ENCODE measurements at regions not wholly inside any gene's neighbourhood (a gene's known extent, or its start where the extent isn't known, plus 50 kb on each side); places are given as distances from the start of the nearest gene placed in this dataset.

- Histone ChIP-seq H4K20me1 (replicated peaks; ENCODE audit: insufficient read depth) (no peaks in the 10 kb centered on the region), H3K36me3 (ENCODE audit: insufficient read depth) (no peaks in the 10 kb centered on the region; the same call in 1 of the 2 replicates), H2AFZ (no peak overlapping the region), H3K9me2 (ENCODE audit: insufficient read depth) (no peaks in the 10 kb centered on the region), H3K4me3 (no peak overlapping the region), H3K4me1 (ENCODE audit: insufficient read depth) (no peaks in the 10 kb centered on the region), H3K4me2 (no peak overlapping the region), H3K79me2 (replicated peaks; ENCODE audit: insufficient read depth) (no peaks in the 10 kb centered on the region), H3F3A (replicated peaks; ENCODE audit: low read depth) (no peaks in the 10 kb centered on the region), H3K27me3 (ENCODE audit: insufficient read depth) (no peaks in the 10 kb centered on the region), H3K27ac (ENCODE audit: low read depth) (no peak overlapping the region)
- no peaks in the 10 kb centered on the region for H3K36me3 Mint-ChIP-seq (ENCODE audit: low read depth)
- no peak overlapping the region for H3K27ac Mint-ChIP-seq
- H3K27me3 Mint-ChIP-seq (ENCODE audit: insufficient read depth, low read depth, poor library complexity), result no peaks in the 10 kb centered on the region
- DNase-seq (ENCODE audit: low spot score) (no peak), ATAC-seq (no peak)
- TF ChIP-seq POLR2AphosphoS5 (IDR thresholded peaks at IDR 0.05; ENCODE audit: low read depth), result no peak
- TF ChIP-seq ZNF331 (CRISPR knock-in tag; IDR thresholded peaks at IDR 0.05; ENCODE audit: low read depth), result no peak
- TF ChIP-seq NANOG (IDR thresholded peaks at IDR 0.05; ENCODE audit: borderline replicate concordance), result no peak
- no peak for TF ChIP-seq JUNB (IDR thresholded peaks at IDR 0.05; ENCODE audit: unreplicated experiment)
- TF ChIP-seq ETS1 (IDR thresholded peaks at IDR 0.05), result no peak
- no peak for TF ChIP-seq EZH2phosphoT487 (IDR thresholded peaks at IDR 0.05; ENCODE audit: unreplicated experiment)
- no peak for TF ChIP-seq EZH2 (IDR thresholded peaks at IDR 0.05; ENCODE audit: low read depth, unreplicated experiment)
- no peak for TF ChIP-seq CREB1 (CRISPR knock-in tag; IDR thresholded peaks at IDR 0.05; ENCODE audit: low read depth)
- H3K9me3 Mint-ChIP-seq, result no peaks in the 10 kb centered on the region
- peaks cover 6% of the 10 kb centered on the region for H3K4me1 Mint-ChIP-seq
- H3K4me3 Mint-ChIP-seq, result no peak overlapping the region
Measured at GRCh38 chr16:7849841-7850240, 517.2 kb downstream of the RBFOX1 start.

GRCh38 chr16:7843261-7843660 lies 510.6 kb downstream of the RBFOX1 start:
- H3K4me1 Mint-ChIP-seq, result peaks cover 17% of the 10 kb centered on the region; the same call in 2 of the 3 replicates
- no peaks in the 10 kb centered on the region for H3K9me3 Mint-ChIP-seq
- H3K4me3 Mint-ChIP-seq, result no peak overlapping the region
- H3K27ac Mint-ChIP-seq, result no peak overlapping the region
- Histone ChIP-seq H3K4me1 (ENCODE audit: insufficient read depth) (peaks cover 6% of the 10 kb centered on the region; the same call in 1 of the 2 replicates), H3K27me3 (ENCODE audit: insufficient read depth) (no peaks in the 10 kb centered on the region), H3K27ac (ENCODE audit: low read depth) (no peak overlapping the region), H4K20me1 (replicated peaks; ENCODE audit: insufficient read depth) (no peaks in the 10 kb centered on the region), H2AFZ (no peak overlapping the region), H3F3A (replicated peaks; ENCODE audit: low read depth) (no peaks in the 10 kb centered on the region), H3K4me2 (peak overlapping the region; percentile 62; the same call in 1 of the 2 replicates), H3K36me3 (ENCODE audit: insufficient read depth) (no peaks in the 10 kb centered on the region), H3K9me2 (ENCODE audit: insufficient read depth) (no peaks in the 10 kb centered on the region), H3K4me3 (no peak overlapping the region), H3K79me2 (replicated peaks; ENCODE audit: insufficient read depth) (no peaks in the 10 kb centered on the region)
- no peaks in the 10 kb centered on the region for H3K27me3 Mint-ChIP-seq (ENCODE audit: insufficient read depth, low read depth, poor library complexity)
- ATAC-seq, result no peak
- no peaks in the 10 kb centered on the region; the same call in 2 of the 3 replicates for H3K36me3 Mint-ChIP-seq (ENCODE audit: low read depth)
- DNase-seq (ENCODE audit: low spot score), result no peak
- TF ChIP-seq STAT1 (IDR thresholded peaks at IDR 0.05; ENCODE audit: unreplicated experiment) (no peak), ZNF331 (CRISPR knock-in tag; IDR thresholded peaks at IDR 0.05; ENCODE audit: low read depth) (no peak), JUNB (IDR thresholded peaks at IDR 0.05; ENCODE audit: unreplicated experiment) (no peak), ZNF114 (CRISPR knock-in tag; IDR thresholded peaks at IDR 0.05) (no peak), POLR2AphosphoS5 (IDR thresholded peaks at IDR 0.05; ENCODE audit: low read depth) (no peak), EZH2phosphoT487 (IDR thresholded peaks at IDR 0.05; ENCODE audit: unreplicated experiment) (no peak), CTCF (conservative IDR thresholded peaks at IDR 0.05; ENCODE audit: low read depth in 2 of 2) (no peak), CREB1 (CRISPR knock-in tag; IDR thresholded peaks at IDR 0.05; ENCODE audit: low read depth) (no peak), ETS1 (IDR thresholded peaks at IDR 0.05) (no peak), EZH2 (IDR thresholded peaks at IDR 0.05; ENCODE audit: low read depth, unreplicated experiment) (no peak)

Measured in GM23338 (cell line).